Mammary epithelial cell (primary cell): ENCODE measurements at regions not wholly inside any gene's neighbourhood (a gene's known extent, or its start where the extent isn't known, plus 50 kb on each side); places are given as distances from the start of the nearest gene placed in this dataset.

Experiments used
- CTCF ChIP-seq, 2 donors: IDR thresholded peaks in 1 of 2; conservative IDR thresholded peaks in 1 of 2; 2 replicates each; pipeline ENCODE4 v1.5.1; 2011 to 2012; ENCODE audit warnings: inconsistent platforms in 2 of 2, low read length in 2 of 2, mild to moderate bottlenecking in 2 of 2, control low read depth in 1 of 2, low read depth in 1 of 2; ENCODE audit not compliant: insufficient read depth in 1 of 2; ENCODE audit errors: extremely low read depth in 1 of 2
- EZH2 ChIP-seq: IDR thresholded peaks from 2 replicates; pipeline ENCODE4 v1.6.1; 2012; ENCODE audit warnings: low read length, inconsistent platforms, borderline replicate concordance

- no peak for TF ChIP-seq CTCF (conservative IDR thresholded peaks at IDR 0.05 in 1 of 2, IDR thresholded peaks at IDR 0.05 in 1 of 2; ENCODE audit: extremely low read depth in 1 of 2, insufficient read depth in 1 of 2, low read depth in 1 of 2, low read length in 2 of 2)
- no peak for TF ChIP-seq EZH2
Measured at GRCh38 chr20:57082357-57082945, 184.0 kb downstream of the BMP7 start.
